NCI-H2029 treated with DMSO at 0.1 percent for 48 hours (cell line): ENCODE measurements at regions not wholly inside any gene's neighbourhood (a gene's known extent, or its start where the extent isn't known, plus 50 kb on each side); places are given as distances from the start of the nearest gene placed in this dataset.
"Not testable (repeated sequence)": the region's sequence is repeated elsewhere in the genome, so short reads cannot be mapped to it uniquely, and the experiment has no call there.

Experiments used
- DNase-seq: peaks from one replicate; lab custom pipeline; 2025; lab: John Stamatoyannopoulos, UW

DNA sequence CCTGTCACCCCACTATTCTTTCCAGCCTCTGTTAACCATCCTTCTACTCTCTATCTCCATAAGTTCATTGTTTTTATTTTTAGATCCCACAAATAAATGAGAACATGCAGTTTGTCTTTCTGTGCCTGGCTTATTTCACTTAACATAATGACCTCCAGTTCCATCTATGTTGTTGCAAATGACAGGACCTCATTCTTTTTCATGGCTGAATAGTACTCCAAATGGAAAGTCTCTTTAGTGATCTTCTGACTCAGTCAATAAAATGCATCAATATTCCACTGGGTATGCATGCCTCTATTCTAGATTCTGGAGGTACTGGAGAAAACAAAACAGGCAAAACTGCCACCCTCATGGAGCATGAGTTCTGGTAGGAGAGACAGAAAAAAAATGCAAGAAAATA, 459.0 kb downstream of the XYLT1 start:
- DNase-seq = no peak

DNA sequence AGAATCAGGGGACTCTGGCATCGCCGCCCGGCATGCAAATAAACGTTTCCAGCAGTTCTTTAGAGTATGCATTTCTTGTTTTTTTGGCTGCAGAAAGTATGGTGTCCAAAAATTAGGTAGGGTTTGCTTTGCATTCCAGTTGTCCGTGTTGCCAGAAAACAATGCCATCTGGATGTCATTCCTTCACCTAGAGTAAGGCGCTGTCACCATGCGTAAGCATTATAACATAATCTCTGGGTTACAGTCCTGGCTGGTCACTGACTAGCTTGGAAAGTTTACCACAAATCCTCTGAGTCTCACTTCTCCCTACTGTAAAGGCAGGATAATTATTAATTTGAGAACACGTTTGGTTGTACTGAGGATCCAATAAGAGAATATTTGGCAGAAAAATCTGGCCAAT, 457.7 kb downstream of the XYLT1 start:
- DNase-seq = no peak

DNA sequence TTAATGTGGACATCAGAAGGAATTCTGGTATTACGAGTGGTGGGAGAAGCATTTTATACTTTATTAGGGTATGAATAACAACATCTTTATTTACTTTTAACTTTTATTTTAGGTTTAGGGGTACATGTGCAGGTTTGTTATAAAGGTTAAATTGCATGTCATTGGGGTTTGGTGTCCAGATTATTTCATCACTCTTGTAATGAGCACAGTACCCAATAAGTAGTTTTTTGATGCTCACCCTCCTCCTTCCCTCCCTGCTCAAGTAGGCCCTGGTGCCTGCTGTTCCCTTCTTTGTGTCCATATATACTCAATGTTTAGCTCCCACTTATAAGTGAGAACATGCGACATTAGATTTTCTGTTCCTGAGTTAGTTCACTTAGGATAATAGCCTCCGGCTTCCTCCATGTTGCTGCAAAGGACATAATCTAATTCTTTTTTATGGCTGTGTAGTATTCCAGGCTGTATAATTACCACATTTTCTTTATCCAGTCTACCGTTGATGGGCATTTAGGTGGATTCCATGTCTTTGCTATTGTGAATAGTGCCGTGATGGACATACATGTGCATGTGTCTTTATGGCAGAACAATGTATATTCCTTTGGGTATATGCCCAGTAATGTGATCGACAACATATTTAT, 456.2 kb downstream of the XYLT1 start:
- DNase-seq = no peak

DNA sequence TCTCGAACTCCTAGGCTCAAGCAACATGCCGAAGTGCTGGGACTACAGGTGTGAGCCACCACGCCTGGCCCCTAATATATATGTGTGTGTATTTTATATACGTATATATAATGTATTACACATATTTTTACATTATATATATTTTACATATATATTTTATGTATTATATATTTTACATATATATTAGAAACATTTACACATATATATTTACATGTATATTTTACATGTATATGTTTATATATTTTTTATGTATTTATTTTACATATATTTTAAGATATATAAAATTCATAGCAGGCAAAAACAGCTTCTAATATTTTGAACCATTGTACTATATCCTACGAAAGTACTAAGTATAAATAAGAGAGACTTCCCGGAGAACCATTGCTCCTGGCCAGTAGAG, 455.1 kb downstream of the XYLT1 start:
- DNase-seq = no peak

DNA sequence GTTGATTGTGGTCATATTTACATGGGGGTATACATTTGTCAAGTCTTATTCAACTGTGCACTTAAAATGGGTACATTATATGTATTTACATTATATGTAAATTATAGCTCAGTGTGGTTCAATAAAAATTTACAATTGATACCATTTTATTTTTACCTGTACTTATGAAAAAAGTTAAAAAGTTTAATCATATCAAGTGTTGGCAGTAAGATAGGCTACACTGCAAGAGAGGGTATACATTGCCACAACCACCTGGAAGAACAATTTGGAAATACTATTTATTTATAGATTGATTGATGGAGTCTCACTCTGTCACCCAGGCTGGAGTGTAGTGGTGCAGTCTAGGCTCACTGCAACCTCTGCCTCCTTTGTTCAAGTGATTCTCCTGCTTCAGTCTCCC, 453.3 kb downstream of the XYLT1 start:
- no peak for DNase-seq

DNA sequence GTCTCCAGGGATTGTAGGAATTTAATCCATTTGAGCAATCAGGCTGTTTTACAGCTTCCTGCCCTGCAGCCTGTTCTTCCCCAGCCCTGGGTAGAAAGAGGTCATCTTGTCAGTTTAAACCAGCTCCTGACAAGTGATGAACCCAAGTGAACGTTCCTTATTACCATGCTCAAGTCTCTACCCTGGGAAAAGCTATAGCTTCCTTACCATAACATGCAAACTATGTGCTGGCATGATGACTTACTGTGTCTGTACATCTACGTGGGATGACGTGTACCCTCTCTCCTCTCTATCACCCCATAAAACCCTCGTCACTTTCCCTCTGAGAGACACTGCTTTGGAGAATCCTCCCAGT, 452.2 kb downstream of the XYLT1 start:
- no peak for DNase-seq

DNA sequence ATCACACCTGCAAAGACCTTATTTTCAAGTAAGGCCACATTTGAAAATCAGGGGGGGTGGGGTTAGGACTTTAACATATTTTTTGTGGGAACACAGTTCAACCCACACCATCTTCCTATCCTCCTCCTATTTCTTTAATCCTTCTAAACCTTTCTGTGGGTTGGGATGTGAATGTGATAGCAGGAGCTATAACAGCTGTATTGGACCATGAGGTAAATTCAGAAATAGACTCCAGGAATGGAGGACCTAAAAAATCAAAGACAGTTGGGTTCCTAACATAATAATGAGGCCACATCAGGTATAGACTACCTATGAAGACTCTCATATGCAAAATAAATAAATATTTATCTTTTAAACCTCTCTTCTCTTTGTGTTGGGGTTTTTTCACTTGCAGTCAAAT, 451.4 kb downstream of the XYLT1 start:
- DNase-seq = no peak

DNA sequence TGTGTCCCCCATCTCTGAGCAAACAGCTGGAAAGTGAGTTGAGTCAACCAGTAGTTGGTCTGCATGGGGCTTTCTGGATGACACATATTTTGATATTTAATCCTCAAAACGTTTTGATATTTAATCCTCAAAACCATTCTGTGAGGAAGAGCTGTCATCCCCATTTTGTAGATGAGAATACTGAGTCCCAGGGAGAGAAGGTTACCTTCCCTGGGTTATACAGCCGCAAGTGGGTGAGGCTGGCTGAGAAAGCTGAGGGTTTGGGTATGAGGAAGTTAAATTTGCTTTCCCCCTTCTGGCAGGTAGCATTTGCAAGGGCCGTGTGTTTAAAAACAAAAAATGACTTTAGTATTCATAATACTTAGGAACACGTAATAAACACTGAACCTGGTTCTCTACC, 447.2 kb downstream of the XYLT1 start:
- no peak for DNase-seq

DNA sequence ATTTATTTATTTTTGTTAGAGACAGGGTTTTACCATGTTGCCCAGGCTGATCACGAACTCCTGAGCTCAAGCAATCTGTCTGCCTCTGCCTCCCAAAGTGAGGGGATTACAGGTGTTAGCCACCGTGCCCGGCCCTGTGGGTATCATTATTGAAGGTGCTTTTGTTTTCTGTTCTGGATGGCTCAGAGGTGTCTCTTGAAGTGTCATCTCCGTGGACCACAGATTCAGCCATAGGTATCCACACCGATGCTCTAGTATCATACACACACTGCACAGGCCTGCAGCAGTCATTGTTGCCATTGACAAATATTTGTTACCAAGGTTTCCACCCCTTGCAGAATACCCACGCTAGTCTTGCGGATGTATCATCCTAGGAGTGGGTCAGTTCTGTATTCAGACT, 446.2 kb downstream of the XYLT1 start:
- no peak for DNase-seq

DNA sequence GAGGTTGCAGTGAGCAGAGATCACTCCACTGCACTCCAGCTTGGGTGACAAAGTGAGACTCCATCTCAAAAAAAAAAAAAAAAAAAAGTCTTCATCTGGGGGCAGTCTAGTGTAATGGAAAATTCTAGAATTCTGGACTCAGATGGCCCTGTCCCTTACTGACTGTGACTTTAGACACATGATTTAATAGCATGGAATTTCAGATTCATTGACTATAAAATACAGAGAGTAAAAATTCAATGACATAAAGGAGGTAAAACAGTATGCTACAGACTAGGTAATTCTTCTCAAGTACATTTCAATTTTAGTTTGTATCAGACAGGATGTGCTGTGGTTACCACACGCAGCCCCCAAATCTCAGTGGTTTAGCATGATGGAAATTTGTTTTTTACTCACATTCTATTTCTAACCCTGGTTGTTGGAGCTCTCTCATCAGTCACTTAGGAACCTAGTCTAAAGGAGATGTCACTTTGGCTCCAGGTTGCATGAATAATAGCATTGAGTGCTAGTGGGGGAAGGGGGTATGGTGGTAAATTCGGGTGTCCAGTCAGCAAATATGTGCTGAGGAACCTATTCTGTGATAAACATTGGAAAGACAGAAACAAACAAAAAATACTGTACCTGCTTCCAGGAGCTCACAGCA, 444.0 kb downstream of the XYLT1 start:
- DNase-seq = no peak

DNA sequence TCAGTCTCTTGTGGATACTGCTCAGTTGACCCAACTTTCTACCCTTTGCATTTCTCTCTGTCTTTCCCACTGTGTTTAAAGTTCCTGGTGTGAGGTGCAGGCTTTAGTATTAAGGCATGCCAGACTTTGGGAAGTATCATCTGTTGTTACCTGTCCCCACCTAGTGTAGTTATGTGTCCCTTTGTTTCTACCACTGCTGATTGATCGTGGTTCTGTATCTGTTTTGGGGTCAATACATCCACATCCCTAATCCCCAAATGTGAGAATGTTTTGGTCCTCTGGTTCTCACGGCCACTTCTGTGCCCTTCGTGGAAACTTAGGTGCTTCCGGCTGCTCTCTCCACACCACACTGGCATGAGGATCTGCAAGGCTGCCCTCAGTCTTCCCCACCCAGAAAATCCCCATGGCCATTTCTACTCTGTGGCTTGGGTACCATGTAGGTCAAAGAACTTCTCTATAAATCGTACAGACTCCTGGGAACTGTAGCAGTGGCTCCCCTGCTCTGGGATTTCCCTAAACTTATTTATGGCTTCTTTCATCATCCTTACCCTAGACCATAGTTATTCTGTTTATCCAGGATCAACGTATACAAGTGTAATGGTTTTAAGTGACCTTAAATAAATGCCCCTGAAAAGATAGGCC, 443.2 kb downstream of the XYLT1 start:
- no peak for DNase-seq

DNA sequence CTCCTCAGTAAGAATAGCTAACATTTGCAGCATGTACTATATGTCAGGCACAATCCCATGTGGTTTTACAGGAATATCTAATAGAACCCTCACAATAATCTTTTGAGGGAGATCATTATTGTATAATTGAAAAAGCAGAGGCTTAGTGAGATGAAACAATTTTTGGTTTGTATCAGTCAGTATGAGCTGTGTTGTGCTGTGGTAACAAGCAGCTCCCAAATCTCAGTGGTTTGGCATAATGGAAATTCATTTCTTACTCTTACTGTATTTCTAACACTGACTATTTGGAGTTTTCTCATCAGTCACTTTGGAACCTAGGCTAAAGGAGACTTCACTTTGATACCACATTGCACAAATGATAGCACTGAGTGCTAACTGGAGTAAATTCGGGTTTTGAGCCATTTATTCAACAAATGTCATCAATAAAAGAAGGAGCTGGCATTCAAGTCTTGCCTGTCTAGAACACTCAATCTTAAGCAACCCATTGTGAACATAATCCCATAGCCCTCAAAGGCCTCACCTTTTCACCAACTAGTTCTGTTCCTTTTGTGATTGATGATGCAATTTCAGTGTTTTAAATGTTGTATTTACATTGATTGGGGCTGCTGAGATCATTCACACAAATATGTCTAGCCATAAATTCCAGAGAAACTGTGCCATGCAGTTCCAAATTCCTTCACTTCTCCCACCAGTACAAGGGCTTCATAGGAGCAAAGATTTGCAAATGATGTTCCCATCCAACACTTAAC, 441.0 kb downstream of the XYLT1 start:
- DNase-seq = no peak

DNA sequence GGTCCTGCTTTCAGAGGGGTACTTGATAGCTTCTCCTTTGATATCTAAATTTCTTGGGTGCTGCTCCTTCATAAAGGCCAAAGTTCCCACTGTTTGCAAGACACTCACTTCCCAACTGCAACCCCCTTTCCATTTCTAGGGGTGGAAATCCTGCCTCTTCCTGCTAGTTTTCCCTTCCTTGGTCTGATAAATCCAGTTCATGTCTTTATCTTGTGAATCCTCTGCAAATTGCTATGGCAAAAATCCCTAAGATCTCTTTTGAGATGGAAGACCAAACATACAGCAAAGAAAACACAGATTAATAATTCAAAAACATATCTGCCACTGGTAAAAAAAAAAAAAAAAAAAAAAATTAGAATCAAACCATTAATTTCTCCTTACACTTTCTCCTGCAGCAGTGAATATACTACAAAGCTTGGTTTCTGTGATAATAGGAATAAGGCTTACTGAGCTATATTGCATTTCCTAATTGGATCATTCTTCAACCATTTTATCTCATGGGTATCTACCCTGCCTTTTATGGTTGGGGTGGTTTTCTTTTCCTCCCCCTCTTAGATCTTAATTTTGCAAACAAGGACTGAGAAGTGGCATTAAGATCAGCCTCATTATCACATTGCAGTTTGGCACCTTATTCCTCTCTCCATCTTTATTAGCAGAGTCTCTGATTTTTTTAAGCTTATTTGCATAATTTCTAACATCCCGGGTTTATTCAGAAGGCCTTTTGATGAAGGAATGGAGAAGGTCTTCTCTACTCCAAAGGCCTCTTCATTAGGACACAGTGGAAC, 439.1 kb downstream of the XYLT1 start:
- no peak for DNase-seq

DNA sequence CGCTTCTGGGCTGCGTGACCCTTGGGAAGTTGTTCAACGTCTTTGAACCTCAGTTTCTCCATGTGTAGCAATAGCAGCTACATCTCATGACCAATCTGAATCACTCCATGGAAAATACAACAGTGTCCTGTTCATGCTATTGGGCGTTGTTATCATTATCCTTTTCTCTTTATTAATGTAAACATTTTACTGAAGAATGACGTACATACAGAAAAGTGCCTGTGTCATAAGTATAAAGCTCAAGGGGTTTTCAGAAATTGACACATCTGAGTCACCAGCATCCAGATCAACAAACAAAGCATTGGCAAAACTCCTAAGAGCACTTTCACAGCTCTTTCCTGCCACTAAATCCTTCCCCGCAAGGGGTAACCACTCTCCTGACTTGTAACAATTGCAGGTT, 438.4 kb downstream of the XYLT1 start:
- DNase-seq = no peak

DNA sequence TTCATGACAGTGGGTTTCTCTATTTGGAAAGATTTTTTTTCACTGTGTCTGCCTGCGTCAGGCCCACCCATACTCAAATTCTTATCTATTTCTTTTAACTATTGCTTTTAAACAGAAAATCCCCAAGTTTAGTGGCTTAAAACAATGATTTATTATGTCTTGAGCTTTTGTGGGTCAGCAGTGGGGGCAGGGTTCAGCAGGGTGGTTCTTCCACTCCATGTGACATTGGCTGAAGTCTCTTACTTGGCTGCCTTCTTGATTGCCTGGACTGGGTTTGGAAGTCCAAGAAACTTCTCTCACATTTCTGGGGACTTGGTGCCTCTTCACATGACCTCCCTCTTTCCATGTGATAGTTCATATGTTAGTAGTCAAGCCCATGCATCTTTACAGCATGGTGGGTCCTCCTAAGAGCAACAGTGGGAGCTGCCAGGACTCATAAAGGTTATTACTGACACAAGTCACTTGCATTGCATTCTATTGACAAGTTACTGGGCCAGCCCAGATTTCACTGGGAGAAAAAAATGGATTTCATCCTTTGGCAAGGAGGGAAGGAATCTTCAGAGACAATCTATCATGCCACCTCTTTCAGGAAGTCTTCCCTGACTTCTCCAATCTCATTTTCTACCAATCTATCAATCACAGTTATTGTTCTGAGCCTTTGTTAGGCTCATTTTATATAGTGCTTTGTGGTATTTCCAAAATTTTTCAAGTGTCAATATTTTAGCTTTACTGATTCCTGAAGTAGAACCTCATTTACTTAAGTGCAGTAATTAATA, 436.1 kb downstream of the XYLT1 start:
- no peak for DNase-seq

DNA sequence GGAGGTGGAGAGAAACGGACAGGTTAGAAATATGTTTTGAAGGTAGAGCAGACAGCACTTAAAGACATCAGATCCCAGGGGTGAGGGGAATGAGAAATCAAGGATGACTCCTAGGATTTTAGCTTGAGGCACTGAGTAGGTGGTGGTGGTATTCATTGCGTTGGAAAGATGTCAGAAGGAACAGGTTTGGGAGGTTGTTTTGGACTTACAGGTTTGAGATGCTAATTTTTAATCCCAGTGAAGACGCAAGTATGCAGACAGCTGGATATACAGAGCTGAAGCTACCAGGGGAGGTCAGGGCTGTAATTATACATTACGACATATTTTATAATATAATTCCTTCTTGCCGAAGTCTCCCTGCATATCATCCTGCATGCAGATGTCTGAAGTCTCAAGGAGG, 433.3 kb downstream of the XYLT1 start:
- no peak for DNase-seq

DNA sequence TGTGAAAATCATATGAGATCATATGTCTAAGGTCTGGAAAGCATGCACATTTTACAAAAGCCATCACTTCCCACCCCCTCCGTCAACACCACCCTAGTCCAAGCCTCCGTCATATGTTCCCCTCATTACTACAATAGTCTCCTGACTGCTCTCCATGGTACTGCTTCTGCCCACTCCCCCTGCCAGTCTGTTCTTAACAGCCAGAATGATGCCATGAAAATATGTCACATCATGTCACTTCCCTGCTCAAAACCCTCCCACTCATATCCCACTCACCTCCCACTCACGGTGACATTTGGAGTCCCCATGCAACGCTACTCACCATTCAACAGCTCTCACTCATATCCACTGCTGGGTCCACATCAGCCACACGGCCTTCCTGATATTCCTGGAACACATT, 432.3 kb downstream of the XYLT1 start:
- DNase-seq = no peak

DNA sequence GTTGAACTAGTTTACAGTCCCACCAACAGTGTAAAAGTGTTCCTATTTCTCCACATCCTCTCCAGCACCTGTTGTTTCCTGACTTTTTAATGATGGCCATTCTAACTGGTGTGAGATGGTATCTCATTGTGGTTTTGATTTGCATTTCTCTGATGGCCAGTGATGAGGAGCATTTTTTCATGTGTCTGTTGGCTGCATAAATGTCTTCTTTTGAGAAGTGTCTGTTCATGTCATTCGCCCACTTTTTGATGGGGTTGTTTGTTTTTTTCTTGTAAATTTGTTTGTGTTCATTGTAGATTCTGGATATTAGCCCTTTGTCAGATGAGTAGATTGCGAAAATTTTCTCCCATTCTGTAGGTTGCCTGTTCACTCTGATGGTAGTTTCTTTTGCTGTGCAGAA, 421.7 kb downstream of the XYLT1 start:
- DNase-seq = not testable (repeated sequence)

DNA sequence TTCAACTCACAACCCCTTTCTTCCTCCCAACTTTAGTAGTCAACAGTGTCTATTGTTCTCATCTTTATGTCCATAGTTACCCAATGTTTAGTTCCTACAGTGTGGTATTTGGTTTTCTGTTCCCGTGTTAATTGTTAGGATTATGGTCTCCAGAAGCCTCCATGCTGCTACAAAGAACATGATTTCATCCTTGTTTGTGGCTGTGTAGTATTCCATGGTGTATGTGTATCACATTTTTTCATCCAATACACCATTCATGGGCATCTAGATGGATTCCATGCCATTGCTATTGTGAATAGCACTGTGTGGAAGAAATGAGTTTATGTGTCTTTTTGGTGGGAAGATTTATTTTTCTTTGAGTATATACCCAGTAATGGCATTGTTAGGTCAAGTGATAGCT, 420.3 kb downstream of the XYLT1 start:
- no peak for DNase-seq
